ENCODE measurements at regions not wholly inside any gene's neighbourhood (a gene's known extent, or its start where the extent isn't known, plus 50 kb on each side); places are given as distances from the start of the nearest gene placed in this dataset.
"Not testable (repeated sequence)": the region's sequence is repeated elsewhere in the genome, so short reads cannot be mapped to it uniquely, and the experiment has no call there.

DNA sequence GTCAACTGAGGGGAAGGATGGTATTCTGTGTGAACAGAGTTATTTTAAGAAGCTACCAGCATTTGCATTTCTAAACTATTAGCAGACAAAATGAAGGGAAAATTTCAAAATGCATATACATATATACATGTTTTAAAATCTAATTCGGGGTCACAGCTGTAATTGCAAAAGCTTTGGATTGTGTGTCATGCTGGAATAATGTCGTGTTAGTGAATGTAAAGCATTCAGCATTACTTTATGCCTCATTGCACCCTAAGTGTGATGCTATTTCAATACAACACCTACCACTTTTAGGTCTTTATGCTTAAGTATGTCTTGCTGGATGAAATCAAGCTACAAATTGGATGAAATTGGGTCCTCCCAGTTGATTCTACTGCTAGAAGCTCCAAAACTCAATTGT, 687.6 kb upstream of the MEF2C start:
- DNase-seq (ENCODE audit: extremely low read depth in 1 of 11, low read depth in 9 of 11, low spot score in 4 of 11) = no peak

DNA sequence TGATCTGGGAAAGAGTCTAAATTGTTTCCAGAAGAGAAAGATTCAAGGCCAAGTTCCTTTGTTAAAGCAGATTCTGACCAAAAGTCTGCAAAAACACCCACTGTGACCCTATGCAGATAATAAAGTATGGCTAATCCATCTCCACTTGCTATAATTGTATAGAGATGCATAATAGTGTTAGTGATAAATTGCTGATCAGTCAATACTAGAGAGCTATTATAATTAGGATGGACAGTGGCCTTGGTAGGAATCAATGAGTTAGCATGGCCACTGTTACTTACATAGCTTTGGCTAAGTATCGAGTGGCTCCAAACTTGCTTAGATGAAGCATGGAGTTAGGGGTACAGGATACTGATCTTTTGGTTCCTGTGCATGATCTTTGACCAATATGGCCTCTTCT, 683.4 kb upstream of the MEF2C start:
- no peak for DNase-seq (ENCODE audit: extremely low read depth in 1 of 11, low read depth in 9 of 11, low spot score in 4 of 11)

DNA sequence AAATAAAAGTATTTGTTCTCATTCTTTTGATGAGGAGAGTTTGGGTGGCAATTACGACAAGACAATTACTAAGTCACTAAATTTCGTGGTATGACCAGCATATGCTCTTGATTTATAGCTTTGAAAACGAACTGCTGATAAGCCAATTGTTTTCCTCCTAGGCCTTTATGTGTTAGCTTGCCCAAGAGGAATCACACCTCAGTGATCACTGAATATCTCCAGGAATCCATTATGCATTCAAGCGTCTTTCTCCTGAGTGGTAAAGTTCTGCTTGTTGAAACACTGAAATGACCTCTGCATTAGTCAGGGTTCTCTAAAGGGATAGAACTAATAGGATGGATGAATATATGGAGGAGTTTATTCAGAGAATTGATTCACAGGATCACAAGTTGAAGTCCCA, 677.7 kb upstream of the MEF2C start:
- peak in 1 of 11 donors; percentile 1 for DNase-seq (ENCODE audit: extremely low read depth in 1 of 11, low read depth in 9 of 11, low spot score in 4 of 11)

DNA sequence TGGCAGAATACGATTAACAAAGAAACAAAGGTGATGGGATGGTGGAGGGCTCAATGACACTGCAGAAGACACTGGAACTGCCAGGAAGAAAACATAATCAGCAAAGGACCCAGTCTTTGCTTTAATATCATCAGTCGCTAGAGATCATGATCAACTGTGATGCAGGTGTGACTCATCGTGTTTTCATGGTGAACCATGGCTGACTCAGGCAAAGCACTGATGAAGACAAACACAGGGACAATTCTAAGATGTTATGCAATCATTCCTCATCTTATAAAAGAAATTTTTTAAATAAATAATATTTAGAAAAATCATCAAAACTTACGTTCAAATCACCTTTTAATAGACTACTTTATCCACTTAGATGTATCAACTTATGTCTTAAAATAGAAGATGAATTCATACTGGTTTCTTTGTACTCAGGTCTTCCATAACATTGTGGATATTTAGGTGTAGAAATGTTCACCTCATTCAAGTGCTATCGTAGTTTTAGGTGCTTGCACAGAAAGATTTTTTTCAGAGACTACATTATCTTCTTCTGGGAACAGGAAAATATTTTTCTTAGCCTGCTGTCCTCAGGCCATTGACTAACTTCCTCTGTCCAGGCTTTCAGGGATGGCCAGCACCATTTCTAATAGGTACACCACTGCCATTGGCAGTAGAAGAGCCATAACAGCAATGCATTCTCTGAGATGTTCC, 673.4 kb upstream of the MEF2C start:
- no peak for DNase-seq (ENCODE audit: extremely low read depth in 1 of 11, low read depth in 9 of 11, low spot score in 4 of 11)

DNA sequence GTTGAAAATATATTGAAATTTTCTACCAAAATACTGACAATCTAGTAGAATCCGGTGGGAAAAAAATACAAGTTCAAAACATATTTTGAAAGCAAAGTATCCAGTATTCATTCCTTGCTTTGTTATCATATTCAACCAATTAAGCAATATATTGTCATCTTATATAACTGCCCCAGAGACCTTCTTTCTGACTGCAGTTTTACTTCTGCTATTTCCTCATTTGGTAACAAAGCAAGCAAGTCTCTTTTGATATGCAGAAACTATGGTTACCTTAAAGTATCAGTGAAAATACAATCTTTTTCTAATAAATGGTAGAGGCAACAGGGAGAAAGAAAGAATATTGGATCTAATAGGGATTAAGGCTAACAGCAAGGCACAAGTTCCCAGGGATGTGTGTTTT, 663.7 kb upstream of the MEF2C start:
- DNase-seq (ENCODE audit: extremely low read depth in 1 of 11, low read depth in 9 of 11, low spot score in 4 of 11) = no peak

DNA sequence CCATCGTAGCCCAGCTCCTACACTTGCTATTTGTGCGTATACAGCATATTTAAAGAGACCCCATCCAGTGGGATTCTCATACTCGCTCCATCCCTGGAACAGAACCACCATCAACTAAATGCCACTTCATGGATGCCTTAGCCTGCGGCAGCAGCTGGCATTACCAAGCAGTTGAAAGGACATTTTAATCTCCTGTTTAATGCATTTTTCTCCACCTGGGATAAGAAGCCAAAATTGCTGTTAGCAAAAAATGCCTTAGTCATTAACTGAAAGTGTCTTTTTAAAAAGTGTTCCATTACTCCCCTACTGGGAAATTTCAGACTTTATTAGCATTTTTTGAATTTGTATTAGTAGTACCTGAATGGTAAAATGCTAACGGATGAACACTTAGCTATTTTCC, 662.6 kb upstream of the MEF2C start:
- no peak for DNase-seq (ENCODE audit: extremely low read depth in 1 of 11, low read depth in 9 of 11, low spot score in 4 of 11)

DNA sequence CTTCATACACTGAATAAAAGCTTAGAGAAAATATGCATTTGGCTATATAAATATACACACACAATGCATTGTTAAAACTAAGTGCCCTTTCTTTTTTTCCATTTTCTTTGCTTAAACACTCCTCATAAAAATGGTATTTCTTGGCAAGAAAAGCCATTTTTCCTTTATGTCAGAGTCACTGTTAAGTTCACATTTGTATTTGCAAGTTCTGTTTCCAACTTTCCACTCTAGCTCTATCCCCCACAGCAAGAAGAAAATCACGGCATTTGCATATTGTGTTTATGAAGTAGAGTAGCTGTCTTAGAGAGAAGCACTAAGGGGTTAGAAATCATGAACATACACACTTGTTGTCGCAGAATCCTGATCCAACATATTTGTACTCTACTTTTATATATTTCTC, 662.1 kb upstream of the MEF2C start:
- DNase-seq (ENCODE audit: extremely low read depth in 1 of 11, low read depth in 9 of 11, low spot score in 4 of 11) = peak in 1 of 11 donors; percentile 2

DNA sequence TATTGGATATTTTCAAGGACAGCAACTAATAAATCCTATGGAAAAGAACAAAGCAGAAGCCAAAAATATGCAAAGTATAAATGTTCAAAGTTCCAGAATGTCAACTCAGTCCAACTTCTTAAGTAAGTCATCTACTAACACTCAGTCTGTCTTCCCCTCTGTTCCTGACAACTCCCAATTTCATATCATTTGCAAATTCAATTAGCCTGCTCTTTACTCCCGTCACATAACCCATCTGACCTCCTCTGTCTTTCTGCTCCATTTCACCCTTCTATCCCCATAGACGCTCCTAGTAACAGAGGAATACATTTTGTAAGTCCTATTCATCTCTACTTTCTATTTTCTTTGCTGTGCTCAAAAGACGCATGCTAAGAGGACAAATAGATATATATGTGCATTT, 659.8 kb upstream of the MEF2C start:
- no peak for DNase-seq (ENCODE audit: extremely low read depth in 1 of 11, low read depth in 9 of 11, low spot score in 4 of 11)

DNA sequence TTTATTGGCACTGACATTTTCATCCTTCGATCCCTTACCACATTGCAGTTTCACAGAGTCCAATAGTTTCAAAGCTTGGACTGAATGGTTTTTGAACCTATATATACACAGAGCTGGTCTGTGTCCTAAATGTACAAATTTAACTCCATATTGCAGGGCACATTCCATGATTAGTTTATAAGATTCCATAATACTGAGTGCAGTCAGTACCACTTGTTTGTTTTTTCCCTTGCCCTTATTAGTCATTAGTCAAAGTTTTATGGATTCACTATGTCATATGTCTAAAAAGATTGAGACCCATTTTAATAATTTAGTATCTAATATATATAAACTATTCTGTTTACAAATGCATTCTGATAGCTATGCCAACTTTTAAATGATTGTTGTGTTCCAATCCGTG, 654.8 kb upstream of the MEF2C start:
- DNase-seq (ENCODE audit: extremely low read depth in 1 of 11, low read depth in 9 of 11, low spot score in 4 of 11) = no peak

DNA sequence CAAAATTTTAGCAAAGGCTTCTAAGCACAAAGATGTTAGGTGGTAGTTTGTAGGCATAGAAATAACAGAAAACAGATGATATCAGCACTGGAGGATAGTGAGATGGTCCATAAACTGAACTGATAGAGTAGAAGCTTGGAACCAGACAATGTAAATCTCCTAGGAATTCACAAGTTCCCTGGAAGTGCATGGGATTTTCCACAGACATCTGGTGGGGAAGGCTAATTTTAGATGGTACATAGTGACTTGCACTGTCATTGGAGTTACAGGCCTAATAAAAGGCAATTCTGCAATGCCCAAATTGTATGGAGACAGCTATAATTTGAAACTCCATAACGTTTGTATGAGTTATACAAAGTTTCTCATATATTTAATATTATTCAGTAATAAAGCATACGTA, 653.0 kb upstream of the MEF2C start:
- no peak for DNase-seq (ENCODE audit: extremely low read depth in 1 of 11, low read depth in 9 of 11, low spot score in 4 of 11)

DNA sequence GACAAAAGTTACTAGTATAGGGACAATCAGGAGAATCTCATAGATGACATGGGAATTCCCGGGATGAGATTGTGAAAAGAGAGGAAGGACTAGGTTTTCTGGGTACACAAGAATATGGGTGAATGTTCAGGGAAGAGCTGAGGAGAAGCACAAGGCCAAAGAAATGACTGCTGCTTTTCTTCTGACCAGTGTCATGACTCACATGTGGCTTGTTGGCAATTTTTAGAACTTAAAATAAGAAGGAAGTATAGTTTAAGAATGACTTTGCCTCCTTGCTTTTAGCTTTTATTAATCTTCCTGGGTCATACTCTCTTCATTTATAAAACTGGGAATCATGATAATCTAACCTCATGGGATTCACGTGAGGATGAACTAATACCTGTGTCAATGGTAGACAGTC, 652.4 kb upstream of the MEF2C start:
- no peak for DNase-seq (ENCODE audit: extremely low read depth in 1 of 11, low read depth in 9 of 11, low spot score in 4 of 11)

DNA sequence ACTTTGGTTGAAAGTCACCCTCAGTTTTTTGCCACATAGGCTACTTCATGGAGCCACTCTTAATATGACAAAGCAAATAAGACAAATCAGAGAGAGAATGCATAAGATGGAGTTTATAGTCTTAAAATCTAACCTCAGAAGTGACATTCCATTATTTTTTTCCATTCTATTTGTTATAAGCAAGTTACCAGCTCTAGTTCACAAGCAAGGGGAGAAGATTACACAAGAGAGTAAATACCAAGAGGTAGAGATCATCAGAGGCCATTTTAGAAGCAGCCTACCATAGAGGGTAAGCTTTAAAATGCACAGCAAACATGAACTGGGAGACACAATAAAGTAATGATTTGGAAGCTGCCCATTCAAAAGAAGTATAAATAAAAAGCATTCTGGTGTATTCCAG, 651.3 kb upstream of the MEF2C start:
- DNase-seq (ENCODE audit: extremely low read depth in 1 of 11, low read depth in 9 of 11, low spot score in 4 of 11) = no peak

DNA sequence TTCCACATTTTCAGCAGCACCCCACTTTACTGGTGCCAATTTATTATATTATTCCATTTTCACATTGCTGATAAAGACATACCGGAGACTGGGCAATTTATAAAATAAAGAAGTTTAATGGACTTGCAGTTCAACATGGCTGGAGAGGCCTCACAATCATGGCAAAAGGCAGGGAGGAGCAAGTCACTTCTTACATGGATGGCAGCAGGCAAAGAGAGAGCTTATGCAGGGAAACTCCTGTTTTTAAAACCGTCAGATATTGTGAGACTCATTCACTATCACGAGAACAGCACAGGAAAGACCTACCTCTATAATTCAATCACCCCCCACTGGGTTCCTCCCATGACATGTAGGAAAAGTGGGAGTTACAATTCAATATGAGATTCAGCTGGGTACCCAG, 641.8 kb upstream of the MEF2C start:
- no peak for DNase-seq (ENCODE audit: extremely low read depth in 1 of 11, low read depth in 9 of 11, low spot score in 4 of 11)

DNA sequence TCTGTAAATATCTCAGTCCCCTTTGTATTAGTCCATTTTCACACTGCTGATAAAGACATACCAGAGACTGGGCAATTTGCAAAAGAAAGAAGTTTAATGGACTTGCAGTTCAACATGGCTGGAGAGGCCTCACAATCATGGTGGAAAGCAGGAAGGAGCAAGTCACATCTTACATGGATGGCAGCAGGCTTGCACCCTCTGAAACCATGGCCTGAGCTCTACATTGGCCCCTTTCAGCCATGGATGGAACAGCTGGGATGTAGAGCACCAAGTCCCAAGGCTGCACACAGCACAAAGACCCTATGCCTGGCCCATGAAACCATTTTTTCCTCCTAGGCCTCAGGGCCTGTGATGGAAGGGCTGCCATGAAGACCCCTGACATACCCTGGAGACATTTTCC, 640.9 kb upstream of the MEF2C start:
- not testable (repeated sequence) for DNase-seq (ENCODE audit: extremely low read depth in 1 of 11, low read depth in 9 of 11, low spot score in 4 of 11)

DNA sequence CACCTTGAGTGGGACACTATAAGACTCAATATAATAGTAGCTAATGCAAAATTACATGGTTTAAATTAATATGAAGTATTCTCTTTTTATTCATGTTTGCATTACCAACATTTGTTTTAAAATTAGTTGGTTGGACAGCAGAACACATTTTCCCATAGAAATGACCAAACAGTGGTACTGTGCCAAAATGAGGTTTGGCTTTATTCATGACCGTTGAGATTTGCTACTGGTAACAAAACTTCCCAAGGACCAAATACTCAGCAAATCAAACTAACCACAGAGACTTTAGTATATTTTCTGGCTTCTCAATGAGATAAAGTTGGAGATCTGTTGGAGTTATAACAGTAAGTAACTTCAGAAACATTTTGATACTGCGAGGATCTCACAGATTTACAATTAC, 637.8 kb upstream of the MEF2C start:
- DNase-seq (ENCODE audit: extremely low read depth in 1 of 11, low read depth in 9 of 11, low spot score in 4 of 11) = no peak

DNA sequence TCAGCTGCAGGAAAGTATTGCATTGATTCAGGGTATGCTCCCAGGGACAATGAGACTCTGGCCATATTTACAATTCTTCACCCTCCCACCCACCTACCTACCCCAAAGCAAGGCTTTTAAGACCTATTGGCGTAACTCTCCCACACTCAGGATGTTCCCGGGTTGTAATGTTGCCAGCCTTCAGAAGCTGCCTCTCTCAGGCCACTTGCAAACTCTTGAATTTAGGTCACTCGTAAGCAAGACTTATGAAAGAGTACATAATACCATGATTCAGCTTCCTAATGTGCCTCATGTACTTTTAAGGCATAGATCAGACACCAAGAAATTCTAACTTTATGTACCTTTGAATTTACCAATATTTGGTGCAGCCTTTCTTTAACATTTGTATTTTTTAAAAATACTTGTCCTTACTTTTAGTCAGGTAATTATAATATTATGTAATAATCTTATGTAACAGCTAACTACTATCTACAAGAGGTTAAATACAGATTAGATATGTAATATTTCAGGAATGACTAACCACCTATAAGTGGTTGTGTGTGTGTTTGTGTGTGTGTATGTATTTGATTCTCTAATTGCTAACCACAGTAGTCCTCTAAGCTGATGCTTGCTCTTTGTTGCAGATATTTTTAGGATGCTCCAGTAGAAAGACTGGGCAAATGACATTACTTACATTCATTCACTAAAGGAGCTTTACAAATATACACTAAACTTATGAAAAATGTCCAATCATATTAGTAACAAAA, 630.5 kb upstream of the MEF2C start:
- DNase-seq (ENCODE audit: extremely low read depth in 1 of 11, low read depth in 9 of 11, low spot score in 4 of 11) = no peak

DNA sequence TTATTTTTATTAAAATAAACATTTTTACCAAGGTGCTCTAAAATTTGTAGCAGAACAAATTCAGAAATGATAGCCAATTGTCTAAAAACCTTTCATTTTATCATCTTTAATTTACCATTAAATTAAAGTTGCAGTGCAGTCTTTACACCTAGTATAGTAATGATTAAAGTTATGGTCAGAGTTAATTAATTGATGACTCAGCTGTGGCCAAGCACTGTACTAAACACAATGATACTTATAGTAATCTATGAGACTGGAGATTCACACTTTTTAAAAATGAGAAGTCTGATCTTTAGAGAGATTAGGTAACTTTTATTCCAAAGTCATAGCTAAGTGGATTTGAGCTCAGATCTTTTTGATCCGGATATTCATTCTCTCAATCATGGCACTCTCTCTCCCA, 621.1 kb upstream of the MEF2C start:
- DNase-seq (ENCODE audit: extremely low read depth in 1 of 11, low read depth in 9 of 11, low spot score in 4 of 11) = no peak

DNA sequence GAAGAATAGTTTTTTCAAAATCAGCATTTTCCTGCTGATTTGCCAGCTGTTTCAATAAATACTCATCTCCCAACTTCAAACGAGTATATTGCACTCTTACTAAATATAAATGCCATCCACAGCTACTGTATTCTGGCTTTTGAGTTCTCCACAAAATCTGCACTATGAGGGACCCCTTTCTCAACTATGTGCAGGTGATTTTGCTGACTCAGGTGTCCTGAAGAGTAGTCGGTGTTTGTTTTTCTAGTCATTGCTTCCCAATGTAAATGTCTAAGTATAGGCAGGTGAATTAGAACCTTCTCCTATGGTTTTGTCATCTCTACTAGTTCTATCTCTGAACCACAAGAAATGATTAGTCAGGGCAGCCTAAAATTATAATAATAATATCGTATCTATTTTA, 616.8 kb upstream of the MEF2C start:
- no peak for DNase-seq (ENCODE audit: extremely low read depth in 1 of 11, low read depth in 9 of 11, low spot score in 4 of 11)

DNA sequence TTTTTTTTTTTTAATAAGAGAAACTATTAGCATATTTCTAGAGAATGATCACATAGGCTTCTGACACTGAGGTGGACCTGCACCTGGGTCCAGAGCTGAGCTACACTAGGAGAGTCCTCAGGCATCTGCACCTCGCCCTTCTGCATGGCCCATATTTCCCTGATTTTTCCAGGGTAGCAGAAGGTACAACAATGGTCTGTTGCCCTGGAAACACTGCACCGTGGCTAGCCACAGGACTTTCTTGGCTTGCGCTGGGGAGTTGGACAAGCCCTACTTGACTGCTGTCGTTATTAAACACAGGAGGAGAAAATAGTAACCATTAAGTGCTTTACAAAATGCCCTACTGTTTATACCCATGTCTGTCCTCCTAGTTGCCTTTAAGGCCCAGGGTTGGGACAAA, 615.7 kb upstream of the MEF2C start:
- no peak for DNase-seq (ENCODE audit: extremely low read depth in 1 of 11, low read depth in 9 of 11, low spot score in 4 of 11)

DNA sequence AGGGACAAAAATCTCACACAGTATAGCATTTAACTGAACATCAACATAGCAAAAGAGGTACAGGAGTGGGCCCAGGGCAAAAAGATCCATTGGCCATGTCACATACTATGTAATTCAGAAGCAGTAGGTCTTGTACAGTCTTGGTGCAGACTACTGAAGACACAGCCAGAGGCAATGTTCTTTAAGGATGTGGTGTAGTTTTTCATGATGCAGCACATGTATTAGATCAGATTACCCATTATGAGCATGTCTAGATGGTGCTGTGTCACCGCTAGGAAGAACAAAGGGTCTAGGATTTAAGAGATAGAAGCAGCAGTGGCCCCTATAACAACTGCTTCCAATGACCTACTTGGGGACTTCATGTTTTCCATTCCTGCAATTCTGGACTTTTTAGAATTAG, 610.4 kb upstream of the MEF2C start:
- no peak for DNase-seq (ENCODE audit: extremely low read depth in 1 of 11, low read depth in 9 of 11, low spot score in 4 of 11)

DNA sequence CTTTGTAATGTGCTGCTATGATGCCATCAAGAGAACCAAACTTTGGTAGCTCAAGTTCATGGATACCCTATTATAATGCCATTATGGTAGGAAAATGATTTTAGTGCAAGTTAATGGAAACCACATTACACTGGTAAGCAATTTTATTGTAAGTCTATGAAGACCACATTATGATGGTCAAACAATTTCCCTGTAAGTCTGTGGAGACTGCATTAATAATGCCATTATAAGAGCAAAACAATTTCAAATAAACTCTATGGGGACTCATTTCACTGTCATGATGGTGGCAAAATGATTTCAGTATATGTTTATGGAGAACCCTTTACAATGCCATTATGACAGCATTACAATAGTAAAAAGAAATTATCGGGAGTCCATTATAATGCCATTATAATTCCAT, 602.0 kb upstream of the MEF2C start:
- no peak for DNase-seq (ENCODE audit: extremely low read depth in 1 of 11, low read depth in 9 of 11, low spot score in 4 of 11)

All from renal cortex interstitium (tissue), 11 donors.